HepG2 (cell line): ENCODE measurements at regions not wholly inside any gene's neighbourhood (a gene's known extent, or its start where the extent isn't known, plus 50 kb on each side); places are given as distances from the start of the nearest gene placed in this dataset.

Experiments
- ATAC-seq: fragments of 200-7000 bp; cut with Tn5 transposase; 3 replicates; pipeline ENCODE4 v1.9.1; 2020; ENCODE audit warnings: mild to moderate bottlenecking, moderate library complexity
- BruUV-seq: library from RNA; stranded (reverse); fragments of 400-500 nt; replicated peaks from 2 replicates; lab custom pipeline; 2021; lab: Mats Ljungman, UMichigan
- CTCF ChIA-PET: fragments of 300-600 bp; formaldehyde crosslinking; extraction: SDS; loops from one replicate; lab custom pipeline; 2021; ENCODE audit warnings: low total read pairs, inconsistent platforms, low intra/inter-chr PET ratio; lab: Yijun Ruan, JAX
- POLR2A ChIA-PET: fragments of 350-600 bp; sonication (Branson Sonifier 250); formaldehyde crosslinking; loops from one replicate; lab custom pipeline; 2020; ENCODE audit warnings: antibody characterized with exemption, inconsistent platforms; lab: Yijun Ruan, JAX
- DNase-seq: peaks from one replicate; pipeline ENCODE4 v3.0.0-alpha.2; 2015; ENCODE audit warnings: low spot score
- FAIRE-seq: peaks from 3 replicates; lab custom pipeline; 2011; peaks lifted over from hg19 to GRCh38; lab: Jason Lieb, UNC
- H2AFZ ChIP-seq: one replicate; pipeline ENCODE4 v1.6.1; 2011; ENCODE audit warnings: low read length, inconsistent platforms
- H3K27ac ChIP-seq: fragments of 300-600 bp; 3 replicates; pipeline ENCODE4 v1.8.0; 2011; ENCODE audit warnings: mixed run types, mild to moderate bottlenecking, mixed read lengths, low read length, inconsistent platforms; ENCODE audit not compliant: insufficient read depth; ENCODE audit errors: extremely low read length
- H3K27me3 ChIP-seq, 2 experiments: fragments of 200-600 bp in 1 of 2; 2 replicates in 1 of 2; 3 replicates in 1 of 2; pipeline versions ENCODE4 v1.6.0 to v1.8.0; 2011; ENCODE audit warnings: low read length in 2 of 2, mild to moderate bottlenecking in 2 of 2, moderate library complexity in 2 of 2, inconsistent platforms in 1 of 2; ENCODE audit not compliant: insufficient read depth in 2 of 2, control insufficient read depth in 1 of 2
- H3K36me3 ChIP-seq, 2 experiments: fragments of 200-600 bp in 1 of 2; replicated peaks in 1 of 2; 2 replicates in 1 of 2; 3 replicates in 1 of 2; pipeline versions ENCODE4 v1.5.1 to v1.8.0; 2011; ENCODE audit warnings: low read length in 2 of 2, inconsistent platforms in 1 of 2; ENCODE audit not compliant: insufficient read depth in 2 of 2, control insufficient read depth in 1 of 2
- H3K4me1 ChIP-seq: 2 replicates; pipeline ENCODE4 v1.5.1; 2012; ENCODE audit warnings: low read length, inconsistent platforms; ENCODE audit not compliant: insufficient read depth
- H3K4me2 ChIP-seq: 2 replicates; pipeline ENCODE4 v1.6.0; 2011; ENCODE audit warnings: low read depth, low read length, inconsistent platforms
- H3K4me3 ChIP-seq, 3 experiments: fragments of 200-600 bp in 1 of 3; sonication (generic), shearing (Covaris generic) in 1 of 3; replicated peaks in 1 of 3; 2 replicates each; pipeline ENCODE4 v1.5.1; 2011 to 2016; ENCODE audit warnings: low read length in 3 of 3, inconsistent platforms in 2 of 3, low read depth in 2 of 3, mild to moderate bottlenecking in 2 of 3, control low read depth in 1 of 3, mixed read lengths in 1 of 3; ENCODE audit not compliant: insufficient read depth in 1 of 3
- H3K79me2 ChIP-seq: one replicate; pipeline ENCODE4 v1.6.1; 2011; ENCODE audit warnings: low read length, inconsistent platforms; ENCODE audit not compliant: insufficient read depth
- H3K9ac ChIP-seq: 2 replicates; pipeline ENCODE4 v1.6.0; 2011; ENCODE audit warnings: mild to moderate bottlenecking, low read depth, low read length, inconsistent platforms; ENCODE audit not compliant: insufficient read depth
- H3K9me3 ChIP-seq: 2 replicates; pipeline ENCODE4 v1.5.1; 2012; ENCODE audit warnings: mild to moderate bottlenecking, low read length
- H4K20me1 ChIP-seq: 2 replicates; pipeline ENCODE4 v1.6.0; 2011; ENCODE audit warnings: inconsistent platforms, mild to moderate bottlenecking, low read length, moderate library complexity; ENCODE audit not compliant: insufficient read depth
- BCL6 ChIP-seq: IDR thresholded peaks from 2 replicates; pipeline ENCODE4 v1.6.1; 2016; ENCODE audit warnings: missing genetic modification reagents, missing compliant biosample characterization
- CAMTA2 ChIP-seq: sonication (generic); formaldehyde crosslinking; IDR thresholded peaks from 2 replicates; pipeline ENCODE4 v1.4.0; 2020; ENCODE audit warnings: mild to moderate bottlenecking, missing genetic modification reagents, borderline replicate concordance
- CEBPB ChIP-seq: IDR thresholded peaks from 2 replicates; pipeline ENCODE4 v1.6.1; 2011; ENCODE audit warnings: low read depth, low read length, improper control_type of control experiment, borderline replicate concordance
- ZFP36L1 ChIP-seq: sonication (generic); formaldehyde crosslinking; IDR thresholded peaks from 2 replicates; pipeline ENCODE4 v1.8.0; 2022; ENCODE audit warnings: mild to moderate bottlenecking, missing genetic modification reagents, moderate library complexity
- ZKSCAN5 ChIP-seq: sonication (generic); formaldehyde crosslinking; IDR thresholded peaks from 2 replicates; pipeline ENCODE4 v1.5.1; 2020; ENCODE audit warnings: mild to moderate bottlenecking, missing genetic modification reagents
- ZNF160 ChIP-seq: sonication (generic); formaldehyde crosslinking; IDR thresholded peaks from 2 replicates; pipeline ENCODE4 v1.8.0; 2022; ENCODE audit warnings: mild to moderate bottlenecking, inconsistent platforms, missing genetic modification reagents
- ZNF253 ChIP-seq: sonication (generic); formaldehyde crosslinking; IDR thresholded peaks from 2 replicates; pipeline ENCODE4 v1.8.0; 2022; ENCODE audit warnings: mild to moderate bottlenecking, missing genetic modification reagents, borderline replicate concordance
- ZNF550 ChIP-seq: sonication (generic); formaldehyde crosslinking; IDR thresholded peaks from 2 replicates; pipeline ENCODE4 v1.4.0; 2020; ENCODE audit warnings: mild to moderate bottlenecking, missing genetic modification reagents, borderline replicate concordance
- ZNF629 ChIP-seq: sonication (generic); formaldehyde crosslinking; conservative IDR thresholded peaks from 2 replicates; pipeline ENCODE4 v1.5.0; 2020; ENCODE audit warnings: missing genetic modification reagents
- WGBS: methylation state at CpG from one replicate; pipeline ENCODE4 v1.1.6; 2017; ENCODE audit warnings: low lambda C conversion rate; 5-methylcytosine and 5-hydroxymethylcytosine counted together
- in situ Hi-C: cut with HindIII; loops from 2 replicates; pipeline ENCODE4 v1.10.0; 2017; ENCODE audit warnings: low pct_unique_long_range_greater_than_20kb; ENCODE audit not compliant: extremely low pct_ligation_motif_present
- intact Hi-C: fragments of 100-400 bp; cut with micrococcal nuclease; formaldehyde crosslinking; loops from one replicate; pipeline ENCODE4 v1.10.0; 2022; ENCODE audit not compliant: unreplicated experiment
- TF ChIP-seq, protein P1 (sequence below): sonication (generic); formaldehyde crosslinking; conservative IDR thresholded peaks from 2 replicates; pipeline ENCODE4 v1.8.0; 2022; ENCODE audit warnings: low read depth, missing genetic modification reagents

DNA sequence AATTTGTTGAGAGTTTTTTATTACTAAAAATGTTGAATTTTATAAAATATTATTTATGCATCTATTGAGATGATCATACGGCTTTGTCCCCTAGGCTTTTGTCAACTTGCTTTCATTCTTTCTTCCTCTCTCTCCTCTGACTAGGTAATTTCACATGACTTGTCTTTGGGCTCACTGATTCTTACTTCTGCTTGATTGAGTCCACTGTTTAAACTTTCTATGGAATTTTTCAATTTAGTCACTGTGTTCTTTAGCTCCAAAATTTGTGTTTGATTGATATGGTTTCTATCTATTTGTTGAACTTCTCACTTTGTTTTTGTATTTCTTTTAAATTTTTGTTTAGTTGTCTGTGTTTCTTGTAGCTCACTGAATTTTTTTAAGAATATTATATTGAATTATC lies 65.9 kb upstream of the PTPRZ1 start:
- no peak overlapping the region for H3K9ac ChIP-seq
- no peak overlapping the region for H3K4me3 ChIP-seq
- in situ Hi-C loops (no loop called here), intact Hi-C loops (no loop called here)
- H3K27ac ChIP-seq: no peak overlapping the region
- POLR2A ChIA-PET: no interaction called here
- H3K79me2 ChIP-seq: no peaks in the 10 kb centered on the region
- H3K9me3 ChIP-seq: peaks cover 9% of the 10 kb centered on the region
- H3K36me3 ChIP-seq: no peaks in the 10 kb centered on the region
- no peak overlapping the region for H2AFZ ChIP-seq
- no peaks in the 10 kb centered on the region for H4K20me1 ChIP-seq
- CTCF ChIA-PET: no interaction called here
- BruUV-seq: no TSS peak
- H3K4me1 ChIP-seq: no peaks in the 10 kb centered on the region
- 0% methylated on average over 1 of the region's 1 CpG for WGBS
- TF ChIP-seq ZFP36L1 (CRISPR knock-in tag) (no peak), ZNF160 (CRISPR knock-in tag) (peak; percentile 99)
- no peak overlapping the region for H3K4me2 ChIP-seq
- no peak for DNase-seq
- H3K27me3 ChIP-seq: no peaks in the 10 kb centered on the region
- no peak for ATAC-seq
- no peak for FAIRE-seq

DNA sequence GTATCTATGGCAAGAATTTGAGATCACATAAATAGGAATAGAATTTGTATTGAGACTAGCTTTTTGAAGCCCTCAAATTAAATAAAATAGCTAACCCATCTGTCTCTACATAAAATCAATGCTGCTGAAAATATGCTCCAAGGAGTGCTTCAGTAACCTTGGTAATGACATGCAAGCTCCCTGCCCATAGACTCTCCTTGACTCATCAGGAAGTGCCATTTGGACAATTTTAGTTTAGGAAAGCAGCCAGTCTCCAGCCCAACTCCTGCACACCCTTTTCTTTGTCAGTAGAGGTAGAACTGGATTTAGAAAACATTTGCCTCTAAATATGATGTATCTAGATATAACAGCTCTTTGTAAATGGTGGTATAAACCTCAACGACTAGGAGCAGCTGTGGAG lies 69.9 kb upstream of the PTPRZ1 start:
- no peak overlapping the region for H3K27ac ChIP-seq
- H3K4me3 ChIP-seq: no peak overlapping the region
- no peaks in the 10 kb centered on the region for H4K20me1 ChIP-seq
- intact Hi-C loops (loop anchor here (5.0 kb wide), 1 partner anchor 49 kb away; no protein-coding TSS in a partner anchor), in situ Hi-C loops (no loop called here)
- no peaks in the 10 kb centered on the region for H3K27me3 ChIP-seq
- no peak for TF ChIP-seq ZNF629
- no peak for TF ChIP-seq CEBPB
- no peak for TF ChIP-seq ZNF550 (CRISPR knock-in tag)
- TF ChIP-seq BCL6 (CRISPR knock-in tag): no peak
- TF ChIP-seq ZKSCAN5: no peak
- no peak for TF ChIP-seq ZNF253 (CRISPR knock-in tag)
- TF ChIP-seq, protein P1, sequence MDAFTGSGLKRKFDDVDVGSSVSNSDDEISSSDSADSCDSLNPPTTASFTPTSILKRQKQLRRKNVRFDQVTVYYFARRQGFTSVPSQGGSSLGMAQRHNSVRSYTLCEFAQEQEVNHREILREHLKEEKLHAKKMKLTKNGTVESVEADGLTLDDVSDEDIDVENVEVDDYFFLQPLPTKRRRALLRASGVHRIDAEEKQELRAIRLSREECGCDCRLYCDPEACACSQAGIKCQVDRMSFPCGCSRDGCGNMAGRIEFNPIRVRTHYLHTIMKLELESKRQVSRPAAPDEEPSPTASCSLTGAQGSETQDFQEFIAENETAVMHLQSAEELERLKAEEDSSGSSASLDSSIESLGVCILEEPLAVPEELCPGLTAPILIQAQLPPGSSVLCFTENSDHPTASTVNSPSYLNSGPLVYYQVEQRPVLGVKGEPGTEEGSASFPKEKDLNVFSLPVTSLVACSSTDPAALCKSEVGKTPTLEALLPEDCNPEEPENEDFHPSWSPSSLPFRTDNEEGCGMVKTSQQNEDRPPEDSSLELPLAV: no peak
- no peak for TF ChIP-seq CAMTA2 (CRISPR knock-in tag)
- ATAC-seq: no peak
- no TSS peak for BruUV-seq
- no peak for FAIRE-seq
- CTCF ChIA-PET: no interaction called here
- no peaks in the 10 kb centered on the region for H3K36me3 ChIP-seq
- H3K79me2 ChIP-seq: no peaks in the 10 kb centered on the region
- 0% methylated on average over 1 of the region's 1 CpG for WGBS
- H3K4me1 ChIP-seq: no peaks in the 10 kb centered on the region
- H2AFZ ChIP-seq: no peak overlapping the region
- H3K9me3 ChIP-seq: peaks cover 8% of the 10 kb centered on the region
- H3K4me2 ChIP-seq: no peak overlapping the region
- no peak for DNase-seq
- no peak overlapping the region for H3K9ac ChIP-seq
- POLR2A ChIA-PET: no interaction called here
